Mesenchymal stem cell (in vitro differentiated cells and primary cell): ENCODE measurements at regions not wholly inside any gene's neighbourhood (a gene's known extent, or its start where the extent isn't known, plus 50 kb on each side); places are given as distances from the start of the nearest gene placed in this dataset.

Experiments
- DNase-seq: peaks from one replicate; pipeline ENCODE4 v3.0.0-alpha.2; 2013
- H2AFZ ChIP-seq: one replicate; pipeline ENCODE4 v1.6.1; 2013; ENCODE audit warnings: low read depth, mild to moderate bottlenecking, control low read depth, inconsistent platforms, low read length, moderate library complexity
- H2AK5ac ChIP-seq: 2 replicates; pipeline ENCODE4 v1.6.1; 2013; ENCODE audit warnings: low read length, moderate library complexity, mild to moderate bottlenecking, inconsistent platforms; ENCODE audit not compliant: severe bottlenecking
- H2BK120ac ChIP-seq: one replicate; pipeline ENCODE4 v1.6.1; 2013; ENCODE audit warnings: low read depth, mild to moderate bottlenecking, inconsistent platforms, low read length, moderate library complexity
- H2BK12ac ChIP-seq, 2 experiments: one replicate each; pipeline ENCODE4 v1.6.1; 2013; ENCODE audit warnings: inconsistent platforms in 2 of 2, low read length in 2 of 2, mild to moderate bottlenecking in 2 of 2, moderate library complexity in 2 of 2, control low read depth in 1 of 2
- H2BK15ac ChIP-seq: one replicate; pipeline ENCODE4 v1.6.1; 2013; ENCODE audit warnings: mild to moderate bottlenecking, low read depth, inconsistent platforms; ENCODE audit not compliant: poor library complexity, severe bottlenecking
- H2BK5ac ChIP-seq: 2 replicates; pipeline ENCODE4 v1.6.1; 2013; ENCODE audit warnings: low read depth, mild to moderate bottlenecking, low read length, control low read depth, inconsistent platforms; ENCODE audit not compliant: poor library complexity, severe bottlenecking
- H3K14ac ChIP-seq, 2 experiments: one replicate each; pipeline ENCODE4 v1.6.1; 2013; ENCODE audit warnings: inconsistent platforms in 2 of 2, low read length in 2 of 2, control low read depth in 1 of 2, mild to moderate bottlenecking in 1 of 2, moderate library complexity in 1 of 2
- H3K18ac ChIP-seq, 2 experiments: one replicate each; pipeline ENCODE4 v1.6.1; 2013; ENCODE audit warnings: inconsistent platforms in 2 of 2, low read length in 2 of 2, control low read depth in 1 of 2, low read depth in 1 of 2, mild to moderate bottlenecking in 1 of 2
- H3K23ac ChIP-seq, 2 experiments: one replicate each; pipeline ENCODE4 v1.6.1; 2013; ENCODE audit warnings: inconsistent platforms in 2 of 2, low read length in 2 of 2, mild to moderate bottlenecking in 2 of 2, moderate library complexity in 2 of 2, control low read depth in 1 of 2
- H3K27ac ChIP-seq: 2 replicates; pipeline ENCODE4 v1.5.1; 2013; ENCODE audit warnings: mild to moderate bottlenecking, moderate library complexity, low read length, control low read depth, inconsistent platforms; ENCODE audit not compliant: poor library complexity, severe bottlenecking
- H3K27me3 ChIP-seq, 2 experiments: 2 replicates each; pipeline versions ENCODE4 v1.6.1 to v1.7.0; 2013; ENCODE audit warnings: low read length in 2 of 2, mild to moderate bottlenecking in 2 of 2, moderate library complexity in 2 of 2, control low read depth in 1 of 2, inconsistent platforms in 1 of 2; ENCODE audit not compliant: control insufficient read depth in 1 of 2, insufficient read depth in 1 of 2
- H3K36me3 ChIP-seq, 2 experiments: 2 replicates each; pipeline versions ENCODE4 v1.6.1 to v1.7.0; 2013; ENCODE audit warnings: low read length in 2 of 2, control low read depth in 1 of 2, inconsistent platforms in 1 of 2, low read depth in 1 of 2, mild to moderate bottlenecking in 1 of 2; ENCODE audit not compliant: insufficient read depth in 2 of 2, control insufficient read depth in 1 of 2
- H3K4ac ChIP-seq, 2 experiments: one replicate each; pipeline ENCODE4 v1.6.1; 2013; ENCODE audit warnings: inconsistent platforms in 2 of 2, low read length in 2 of 2, mild to moderate bottlenecking in 2 of 2, moderate library complexity in 2 of 2, control low read depth in 1 of 2, low read depth in 1 of 2
- H3K4me1 ChIP-seq: 2 replicates; pipeline ENCODE4 v1.6.1; 2013; ENCODE audit warnings: low read depth, low read length, control low read depth; ENCODE audit not compliant: control insufficient read depth, insufficient read depth
- H3K4me2 ChIP-seq: 2 replicates; pipeline ENCODE4 v1.6.1; 2013; ENCODE audit warnings: low read length, mild to moderate bottlenecking, inconsistent platforms; ENCODE audit not compliant: poor library complexity, severe bottlenecking
- H3K4me3 ChIP-seq, 2 experiments: 2 replicates each; pipeline versions ENCODE4 v1.5.1 to v1.7.0; 2013; ENCODE audit warnings: low read length in 2 of 2, mild to moderate bottlenecking in 2 of 2, control low read depth in 1 of 2, low read depth in 1 of 2; ENCODE audit not compliant: insufficient read depth in 1 of 2
- H3K79me1 ChIP-seq: replicated peaks from 2 replicates; pipeline ENCODE4 v1.6.1; 2013; ENCODE audit warnings: mild to moderate bottlenecking, control low read depth, low read length, inconsistent platforms; ENCODE audit not compliant: poor library complexity, severe bottlenecking
- H3K9ac ChIP-seq: 2 replicates; pipeline ENCODE4 v1.7.0; 2013; ENCODE audit warnings: mild to moderate bottlenecking, low read length, moderate library complexity
- H3K9me3 ChIP-seq: 2 replicates; pipeline ENCODE4 v1.7.0; 2013; ENCODE audit warnings: mild to moderate bottlenecking, low read length; ENCODE audit not compliant: control insufficient read depth
- H4K8ac ChIP-seq: one replicate; pipeline ENCODE4 v1.6.1; 2013; ENCODE audit warnings: inconsistent platforms, mild to moderate bottlenecking, low read length, moderate library complexity
- H4K91ac ChIP-seq: one replicate; pipeline ENCODE4 v1.6.1; 2013; ENCODE audit warnings: mild to moderate bottlenecking, low read length, inconsistent platforms
- WGBS: methylation state at CpG from one replicate; pipeline ENCODE4 v1.1.7; 2013; ENCODE audit warnings: mixed read lengths; 5-methylcytosine and 5-hydroxymethylcytosine counted together

DNA sequence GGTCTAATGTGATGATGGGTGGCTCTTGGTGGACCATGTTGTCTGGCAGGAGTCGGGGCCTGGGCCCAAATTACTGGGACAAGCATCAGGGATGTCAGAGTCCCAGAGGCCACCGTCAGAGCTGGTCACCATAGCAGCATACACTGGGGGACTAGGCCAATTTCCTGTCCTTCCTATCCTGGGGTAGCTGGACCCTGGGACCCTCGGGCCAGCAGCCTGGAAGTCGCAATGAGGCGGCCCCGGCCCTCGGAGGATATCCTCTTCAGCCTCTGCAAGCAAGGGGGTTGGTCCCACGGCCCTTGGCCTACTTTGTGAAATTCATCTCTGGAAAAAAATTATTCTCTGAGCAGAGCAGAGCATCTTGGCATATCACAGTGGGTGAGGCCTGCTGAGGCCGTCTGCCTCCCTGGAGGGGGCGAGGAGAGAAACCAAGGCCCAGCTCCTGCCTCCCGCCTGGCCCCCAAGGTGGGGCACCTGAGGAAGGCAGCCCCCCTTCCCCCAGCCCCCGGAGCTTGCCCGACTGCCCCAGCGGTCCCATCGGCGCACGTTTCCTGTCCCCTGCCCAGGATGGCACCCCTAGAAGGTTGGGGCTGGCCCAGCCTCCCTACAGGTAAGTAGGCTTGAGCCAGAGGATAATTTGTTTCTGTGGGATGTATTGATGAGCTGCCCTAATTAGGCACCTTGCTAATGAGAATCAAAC is 135.0 kb upstream of the MYL2 start:
- no peak for DNase-seq
- H2BK5ac ChIP-seq, result no peak overlapping the region
- H2AFZ ChIP-seq, result no peak overlapping the region
- H4K8ac ChIP-seq, result no peak overlapping the region
- no peaks in the 10 kb centered on the region for H3K4me1 ChIP-seq
- no peak overlapping the region for H3K4me2 ChIP-seq
- no peak overlapping the region for H3K14ac ChIP-seq
- no peak overlapping the region for H2BK12ac ChIP-seq
- H3K9ac ChIP-seq, result no peak overlapping the region
- 89% methylated on average over 17 of the region's 17 CpGs for WGBS
- no peak overlapping the region for H2BK120ac ChIP-seq
- no peak overlapping the region for H4K91ac ChIP-seq
- no peak overlapping the region for H3K23ac ChIP-seq
- no peak overlapping the region for H3K27ac ChIP-seq
- no peak overlapping the region for H2BK15ac ChIP-seq
- no peaks in the 10 kb centered on the region for H3K36me3 ChIP-seq
- H3K4ac ChIP-seq, result no peak overlapping the region
- H2AK5ac ChIP-seq, result no peak overlapping the region
- H3K9me3 ChIP-seq, result no peaks in the 10 kb centered on the region
- no peak overlapping the region for H3K18ac ChIP-seq
- peaks cover 4 to 8% of the 10 kb centered on the region in 2 experiments for H3K27me3 ChIP-seq
- H3K4me3 ChIP-seq, result no peak overlapping the region
- H3K79me1 ChIP-seq, result no peaks in the 10 kb centered on the region

DNA sequence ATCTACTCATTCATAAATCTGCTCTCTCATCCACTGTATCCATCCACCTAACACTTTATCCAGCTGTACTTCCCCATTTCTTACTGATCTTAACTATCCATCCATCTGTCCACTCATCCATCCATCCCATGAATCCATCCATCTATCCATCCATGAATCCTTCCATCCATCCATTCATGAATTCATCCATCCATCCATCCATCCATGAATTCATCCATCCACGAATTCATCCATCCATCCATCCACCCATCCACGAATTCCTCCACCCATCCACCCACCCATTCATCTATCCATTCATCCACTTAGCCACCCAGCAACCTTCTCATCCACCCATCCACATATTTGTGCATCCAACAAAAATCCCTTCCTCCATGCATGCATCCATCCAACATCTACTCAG is 128.6 kb upstream of the MYL2 start:
- no peak overlapping the region for H4K8ac ChIP-seq
- no peaks in the 10 kb centered on the region for H3K9me3 ChIP-seq
- H2AK5ac ChIP-seq, result no peak overlapping the region
- no peaks in the 10 kb centered on the region for H3K36me3 ChIP-seq
- H3K4me2 ChIP-seq, result no peak overlapping the region
- H3K18ac ChIP-seq, result no peak overlapping the region
- H3K9ac ChIP-seq, result no peak overlapping the region
- H2BK120ac ChIP-seq, result no peak overlapping the region
- H2BK5ac ChIP-seq, result no peak overlapping the region
- DNase-seq, result no peak
- H3K23ac ChIP-seq, result no peak overlapping the region
- H3K4me1 ChIP-seq, result no peaks in the 10 kb centered on the region
- H3K79me1 ChIP-seq, result no peaks in the 10 kb centered on the region
- H4K91ac ChIP-seq, result no peak overlapping the region
- no peak overlapping the region for H2BK15ac ChIP-seq
- no peak overlapping the region for H3K4me3 ChIP-seq
- no peak overlapping the region for H3K27ac ChIP-seq
- H3K27me3 ChIP-seq, result peaks cover 16 to 17% of the 10 kb centered on the region in 2 experiments
- no peak overlapping the region for H3K14ac ChIP-seq
- no peak overlapping the region for H2BK12ac ChIP-seq
- H3K4ac ChIP-seq, result no peak overlapping the region
- no peak overlapping the region for H2AFZ ChIP-seq
- WGBS, result 27% methylated on average over 2 of the region's 2 CpGs

DNA sequence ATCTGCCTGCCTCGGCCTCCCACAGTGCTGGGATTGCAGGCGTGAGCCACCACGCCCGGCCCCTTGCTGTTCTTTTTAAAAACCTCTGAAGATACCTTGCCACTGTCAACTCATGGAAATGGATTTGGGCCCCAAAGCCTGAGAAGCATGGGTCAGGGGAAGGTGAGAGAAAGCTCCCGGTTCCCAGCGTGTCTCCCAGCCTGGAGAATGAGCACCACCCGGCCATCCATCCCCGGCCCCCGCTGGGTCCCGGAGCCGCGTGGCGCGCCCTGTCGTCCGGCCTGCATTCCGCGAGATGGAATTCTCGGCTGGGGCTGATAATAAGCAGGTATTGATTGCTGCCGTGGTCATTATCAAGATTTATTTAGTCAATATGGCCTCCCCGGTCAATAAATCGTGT is 126.5 kb upstream of the MYL2 start:
- Histone ChIP-seq H3K4me1 (no peaks in the 10 kb centered on the region), H2AK5ac (no peak overlapping the region), H2BK5ac (no peak overlapping the region), H2BK15ac (no peak overlapping the region), H3K23ac (no peak overlapping the region), H2AFZ (no peak overlapping the region), H3K9ac (no peak overlapping the region), H3K14ac (no peak overlapping the region), H2BK120ac (no peak overlapping the region), H3K9me3 (no peaks in the 10 kb centered on the region), H4K8ac (no peak overlapping the region), H4K91ac (no peak overlapping the region), H3K4me2 (no peak overlapping the region), H3K18ac (no peak overlapping the region), H3K27me3 (peaks cover 17 to 19% of the 10 kb centered on the region in 2 experiments), H3K79me1 (no peaks in the 10 kb centered on the region), H2BK12ac (no peak overlapping the region), H3K36me3 (no peaks in the 10 kb centered on the region), H3K4ac (no peak overlapping the region), H3K4me3 (no peak overlapping the region), H3K27ac (no peak overlapping the region)
- no peak for DNase-seq
- 64% methylated on average over 19 of the region's 22 CpGs for WGBS

DNA sequence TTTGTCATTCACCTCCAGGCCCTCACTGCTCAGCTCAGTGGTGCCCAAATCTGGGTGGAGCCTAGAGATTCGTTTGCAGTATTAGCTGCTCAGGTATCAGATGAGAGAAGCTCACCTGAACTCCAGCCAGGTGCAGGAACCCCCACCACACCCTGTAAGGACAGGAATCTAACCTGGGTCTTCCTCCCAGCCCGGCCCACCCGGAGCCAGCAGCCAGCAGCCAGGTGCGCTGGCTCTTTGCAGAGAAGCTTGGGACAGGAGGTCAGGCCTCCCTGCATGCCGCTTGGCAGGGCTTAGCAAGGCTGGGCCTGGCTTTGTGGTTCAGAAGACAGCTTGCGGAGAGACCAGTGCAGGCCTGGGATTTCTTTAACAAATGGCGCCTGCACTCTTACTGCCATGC is 125.6 kb upstream of the MYL2 start:
- H3K27ac ChIP-seq, result no peak overlapping the region

More for the DNA sequence above, 125.6 kb upstream of the MYL2 start:
- H3K18ac ChIP-seq, result no peak overlapping the region
- H3K23ac ChIP-seq, result no peak overlapping the region
- WGBS, result 79% methylated on average over 7 of the region's 7 CpGs
- no peaks in the 10 kb centered on the region for H3K4me1 ChIP-seq
- H4K91ac ChIP-seq, result no peak overlapping the region
- H3K27me3 ChIP-seq, result peaks cover 17 to 19% of the 10 kb centered on the region in 2 experiments
- no peak overlapping the region for H2AK5ac ChIP-seq
- no peak overlapping the region for H3K4me2 ChIP-seq
- no peaks in the 10 kb centered on the region for H3K36me3 ChIP-seq
- no peaks in the 10 kb centered on the region for H3K79me1 ChIP-seq
- no peak overlapping the region for H3K4me3 ChIP-seq
- no peak overlapping the region for H4K8ac ChIP-seq
- H2AFZ ChIP-seq, result no peak overlapping the region
- H3K9ac ChIP-seq, result no peak overlapping the region
- no peak overlapping the region for H2BK5ac ChIP-seq
- no peak for DNase-seq
- no peaks in the 10 kb centered on the region for H3K9me3 ChIP-seq
- no peak overlapping the region for H3K4ac ChIP-seq
- H2BK12ac ChIP-seq, result no peak overlapping the region
- H2BK120ac ChIP-seq, result no peak overlapping the region
- H3K14ac ChIP-seq, result no peak overlapping the region
- no peak overlapping the region for H2BK15ac ChIP-seq
